ENCODE measurements at regions not wholly inside any gene's neighbourhood (a gene's known extent, or its start where the extent isn't known, plus 50 kb on each side); places are given as distances from the start of the nearest gene placed in this dataset.

DNA sequence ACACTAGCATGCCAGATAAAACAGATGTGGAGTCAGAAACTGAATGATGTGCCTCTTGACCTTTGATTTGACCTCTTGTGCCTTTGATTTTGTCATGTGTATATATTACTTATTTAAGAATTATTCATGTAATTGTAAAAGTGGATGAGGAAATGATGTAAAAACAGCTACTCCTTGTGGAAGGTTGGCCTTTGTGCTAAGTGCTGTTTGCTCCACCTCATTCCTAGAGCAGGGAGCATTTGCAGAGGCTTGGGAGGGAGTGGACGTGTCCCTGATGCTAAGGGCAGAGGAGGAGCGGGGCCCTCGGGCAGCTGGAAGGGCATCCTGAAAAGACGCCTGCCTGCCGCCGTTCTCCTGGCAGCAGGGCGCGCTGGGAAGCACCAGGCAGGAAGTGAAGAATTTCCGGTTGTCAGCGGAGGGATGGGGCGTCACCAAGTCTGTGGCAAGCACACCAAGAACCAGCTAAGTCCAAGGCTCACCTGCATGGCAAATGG is 197.6 kb upstream of the ZNF32 start:
- no TSS peak for BruUV-seq (replicated peaks)
- no peak overlapping the region for H3K27ac ChIP-seq (ENCODE audit: low read length)
- TF ChIP-seq SIN3A (IDR thresholded peaks at IDR 0.05; ENCODE audit: borderline replicate concordance, insufficient read depth, low read depth, low read length) (no peak), TCF7L2 (IDR thresholded peaks at IDR 0.05; ENCODE audit: low read depth, low read length) (no peak), POLR2AphosphoS5 (IDR thresholded peaks at IDR 0.05; ENCODE audit: low read depth, low read length) (no peak)
- TF ChIP-seq, protein P1, sequence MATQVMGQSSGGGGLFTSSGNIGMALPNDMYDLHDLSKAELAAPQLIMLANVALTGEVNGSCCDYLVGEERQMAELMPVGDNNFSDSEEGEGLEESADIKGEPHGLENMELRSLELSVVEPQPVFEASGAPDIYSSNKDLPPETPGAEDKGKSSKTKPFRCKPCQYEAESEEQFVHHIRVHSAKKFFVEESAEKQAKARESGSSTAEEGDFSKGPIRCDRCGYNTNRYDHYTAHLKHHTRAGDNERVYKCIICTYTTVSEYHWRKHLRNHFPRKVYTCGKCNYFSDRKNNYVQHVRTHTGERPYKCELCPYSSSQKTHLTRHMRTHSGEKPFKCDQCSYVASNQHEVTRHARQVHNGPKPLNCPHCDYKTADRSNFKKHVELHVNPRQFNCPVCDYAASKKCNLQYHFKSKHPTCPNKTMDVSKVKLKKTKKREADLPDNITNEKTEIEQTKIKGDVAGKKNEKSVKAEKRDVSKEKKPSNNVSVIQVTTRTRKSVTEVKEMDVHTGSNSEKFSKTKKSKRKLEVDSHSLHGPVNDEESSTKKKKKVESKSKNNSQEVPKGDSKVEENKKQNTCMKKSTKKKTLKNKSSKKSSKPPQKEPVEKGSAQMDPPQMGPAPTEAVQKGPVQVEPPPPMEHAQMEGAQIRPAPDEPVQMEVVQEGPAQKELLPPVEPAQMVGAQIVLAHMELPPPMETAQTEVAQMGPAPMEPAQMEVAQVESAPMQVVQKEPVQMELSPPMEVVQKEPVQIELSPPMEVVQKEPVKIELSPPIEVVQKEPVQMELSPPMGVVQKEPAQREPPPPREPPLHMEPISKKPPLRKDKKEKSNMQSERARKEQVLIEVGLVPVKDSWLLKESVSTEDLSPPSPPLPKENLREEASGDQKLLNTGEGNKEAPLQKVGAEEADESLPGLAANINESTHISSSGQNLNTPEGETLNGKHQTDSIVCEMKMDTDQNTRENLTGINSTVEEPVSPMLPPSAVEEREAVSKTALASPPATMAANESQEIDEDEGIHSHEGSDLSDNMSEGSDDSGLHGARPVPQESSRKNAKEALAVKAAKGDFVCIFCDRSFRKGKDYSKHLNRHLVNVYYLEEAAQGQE (IDR thresholded peaks at IDR 0.05; ENCODE audit: insufficient read depth in 1 of 2, low read depth in 2 of 2, low read length in 1 of 2) = no peak
- TF ChIP-seq, protein P2, sequence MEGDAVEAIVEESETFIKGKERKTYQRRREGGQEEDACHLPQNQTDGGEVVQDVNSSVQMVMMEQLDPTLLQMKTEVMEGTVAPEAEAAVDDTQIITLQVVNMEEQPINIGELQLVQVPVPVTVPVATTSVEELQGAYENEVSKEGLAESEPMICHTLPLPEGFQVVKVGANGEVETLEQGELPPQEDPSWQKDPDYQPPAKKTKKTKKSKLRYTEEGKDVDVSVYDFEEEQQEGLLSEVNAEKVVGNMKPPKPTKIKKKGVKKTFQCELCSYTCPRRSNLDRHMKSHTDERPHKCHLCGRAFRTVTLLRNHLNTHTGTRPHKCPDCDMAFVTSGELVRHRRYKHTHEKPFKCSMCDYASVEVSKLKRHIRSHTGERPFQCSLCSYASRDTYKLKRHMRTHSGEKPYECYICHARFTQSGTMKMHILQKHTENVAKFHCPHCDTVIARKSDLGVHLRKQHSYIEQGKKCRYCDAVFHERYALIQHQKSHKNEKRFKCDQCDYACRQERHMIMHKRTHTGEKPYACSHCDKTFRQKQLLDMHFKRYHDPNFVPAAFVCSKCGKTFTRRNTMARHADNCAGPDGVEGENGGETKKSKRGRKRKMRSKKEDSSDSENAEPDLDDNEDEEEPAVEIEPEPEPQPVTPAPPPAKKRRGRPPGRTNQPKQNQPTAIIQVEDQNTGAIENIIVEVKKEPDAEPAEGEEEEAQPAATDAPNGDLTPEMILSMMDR (IDR thresholded peaks at IDR 0.05) = no peak
- H3K4me1 ChIP-seq (ENCODE audit: control insufficient read depth, insufficient read depth, low read length) = no peaks in the 10 kb centered on the region
- POLR2A ChIA-PET = no interaction called here
- DNase-seq (ENCODE audit: low read depth, low spot score) = no peak
- H3K27me3 ChIP-seq (ENCODE audit: control insufficient read depth, insufficient read depth, low read length) = peaks cover 6% of the 10 kb centered on the region; the same call in 1 of the 2 replicates
- no peak overlapping the region for H3K4me3 ChIP-seq (ENCODE audit: low read depth in 2 of 2, low read length in 2 of 2)
- in situ Hi-C loops (cut with HindIII; ENCODE audit: low pct_unique_long_range_greater_than_20kb, low sequenced_read_pairs) = no loop called here
- ATAC-seq = no peak
- CTCF ChIA-PET = no interaction called here
- no peaks in the 10 kb centered on the region for H3K36me3 ChIP-seq (ENCODE audit: control insufficient read depth, insufficient read depth, low read length)
- H3K9me3 ChIP-seq (ENCODE audit: control insufficient read depth, insufficient read depth, low read depth, low read length) = no peaks in the 10 kb centered on the region
- intact Hi-C loops (cut with micrococcal nuclease; ENCODE audit: unreplicated experiment) = no loop called here

DNA sequence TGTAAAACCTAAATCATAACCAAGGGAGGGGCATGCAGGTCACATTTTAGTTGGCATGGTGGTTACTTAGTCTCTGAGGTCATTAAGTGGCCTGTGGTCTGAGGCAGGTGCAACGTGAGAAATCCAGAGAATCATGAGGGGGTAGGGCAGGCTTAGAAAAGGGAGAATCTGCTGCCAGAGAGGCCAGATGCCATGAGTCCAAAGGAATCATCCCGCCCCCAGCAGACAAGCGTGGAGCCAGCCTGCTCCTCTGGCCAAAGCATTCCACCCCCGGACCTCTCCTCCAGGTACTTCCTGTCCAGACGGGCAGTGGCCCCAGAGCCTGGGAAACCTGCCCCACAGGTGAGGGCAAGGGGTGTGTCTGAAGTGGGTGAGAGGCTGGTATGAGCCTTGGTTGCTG is 196.4 kb upstream of the ZNF32 start:
- intact Hi-C loops (cut with micrococcal nuclease; ENCODE audit: unreplicated experiment) = no loop called here
- CTCF ChIA-PET = no interaction called here
- H3K27me3 ChIP-seq (ENCODE audit: control insufficient read depth, insufficient read depth, low read length) = peaks cover 6% of the 10 kb centered on the region; the same call in 1 of the 2 replicates
- no peak overlapping the region for H3K4me3 ChIP-seq (ENCODE audit: low read depth in 2 of 2, low read length in 2 of 2)
- POLR2A ChIA-PET = no interaction called here
- H3K36me3 ChIP-seq (ENCODE audit: control insufficient read depth, insufficient read depth, low read length) = no peaks in the 10 kb centered on the region
- TF ChIP-seq POLR2AphosphoS5 (IDR thresholded peaks at IDR 0.05; ENCODE audit: low read depth, low read length) = no peak
- no peaks in the 10 kb centered on the region for H3K4me1 ChIP-seq (ENCODE audit: control insufficient read depth, insufficient read depth, low read length)
- H3K9me3 ChIP-seq (ENCODE audit: control insufficient read depth, insufficient read depth, low read depth, low read length) = no peaks in the 10 kb centered on the region
- in situ Hi-C loops (cut with HindIII; ENCODE audit: low pct_unique_long_range_greater_than_20kb, low sequenced_read_pairs) = no loop called here
- no peak for ATAC-seq
- DNase-seq (ENCODE audit: low read depth, low spot score) = no peak
- BruUV-seq (replicated peaks) = no TSS peak
- no peak overlapping the region for H3K27ac ChIP-seq (ENCODE audit: low read length)

DNA sequence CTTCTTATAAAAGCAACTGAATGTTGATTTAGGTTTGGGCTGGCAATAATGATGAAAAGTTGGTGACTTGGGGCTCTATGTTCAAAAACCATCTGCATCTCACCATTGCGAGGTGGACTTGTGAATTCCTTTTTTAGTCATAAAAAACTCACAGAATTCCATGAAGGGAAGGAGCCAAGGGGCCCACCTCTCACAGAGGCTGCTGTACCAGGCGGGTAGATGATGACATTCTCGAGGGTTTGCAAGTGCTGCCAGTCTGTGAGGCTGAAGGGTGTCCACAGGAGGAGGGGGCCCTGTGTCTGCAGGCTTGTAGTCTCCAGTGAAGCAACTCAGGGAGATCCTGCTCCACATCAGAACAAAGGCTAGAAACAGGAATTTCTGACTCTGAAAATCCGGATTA is 195.5 kb upstream of the ZNF32 start:
- Histone ChIP-seq H3K4me1 (ENCODE audit: control insufficient read depth, insufficient read depth, low read length) (no peaks in the 10 kb centered on the region), H3K9me3 (ENCODE audit: control insufficient read depth, insufficient read depth, low read depth, low read length) (no peaks in the 10 kb centered on the region), H3K4me3 (ENCODE audit: low read depth in 2 of 2, low read length in 2 of 2) (no peak overlapping the region), H3K36me3 (ENCODE audit: control insufficient read depth, insufficient read depth, low read length) (no peaks in the 10 kb centered on the region), H3K27ac (ENCODE audit: low read length) (no peak overlapping the region), H3K27me3 (ENCODE audit: control insufficient read depth, insufficient read depth, low read length) (peaks cover 6% of the 10 kb centered on the region; the same call in 1 of the 2 replicates)
- POLR2A ChIA-PET = no interaction called here
- CTCF ChIA-PET = no interaction called here
- in situ Hi-C loops (cut with HindIII; ENCODE audit: low pct_unique_long_range_greater_than_20kb, low sequenced_read_pairs) (no loop called here), intact Hi-C loops (cut with micrococcal nuclease; ENCODE audit: unreplicated experiment) (no loop called here)
- TF ChIP-seq TCF7L2 (IDR thresholded peaks at IDR 0.05; ENCODE audit: low read depth, low read length) (no peak), POLR2AphosphoS5 (IDR thresholded peaks at IDR 0.05; ENCODE audit: low read depth, low read length) (no peak), SIN3A (IDR thresholded peaks at IDR 0.05; ENCODE audit: borderline replicate concordance, insufficient read depth, low read depth, low read length) (no peak)
- TF ChIP-seq, protein P1 (IDR thresholded peaks at IDR 0.05; ENCODE audit: insufficient read depth in 1 of 2, low read depth in 2 of 2, low read length in 1 of 2) = no peak
- TF ChIP-seq, protein P2 (IDR thresholded peaks at IDR 0.05) = no peak
- DNase-seq (ENCODE audit: low read depth, low spot score) (no peak), ATAC-seq (no peak)
- BruUV-seq (replicated peaks) = no TSS peak
